NOMO-1 treated with dmso at 0.1 percent for 144 hours (cell line): ENCODE measurements at regions not wholly inside any gene's neighbourhood (a gene's known extent, or its start where the extent isn't known, plus 50 kb on each side); places are given as distances from the start of the nearest gene placed in this dataset.

Experiments used
- DNase-seq: peaks from one replicate; lab custom pipeline; 2025; ENCODE audit not compliant: unreplicated experiment; lab: John Stamatoyannopoulos, UW

DNA sequence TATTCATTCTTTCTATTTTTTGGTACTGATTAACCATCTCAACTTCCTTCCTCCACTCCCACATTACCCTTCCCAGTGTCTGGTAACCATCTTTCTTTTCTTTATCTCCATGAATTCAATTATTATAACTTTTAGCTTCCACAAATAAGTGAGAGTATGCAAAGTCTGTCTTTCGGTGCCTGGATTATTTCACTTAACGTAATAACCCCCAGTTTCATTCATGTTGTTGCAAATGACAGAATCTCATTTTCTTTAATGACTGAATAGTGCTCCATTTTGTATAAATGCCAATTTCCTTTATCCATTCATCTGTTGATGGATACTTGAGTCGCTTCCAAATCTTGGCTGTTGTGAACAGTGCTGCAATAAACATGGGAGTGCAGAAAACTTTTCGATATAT, 940.4 kb downstream of the GLUD2 start:
- no peak for DNase-seq

- no peak for DNase-seq
These were observed 956.7 kb downstream of the GLUD2 start for GRCh38 chrX:122004127-122004526.

- no peak for DNase-seq
These were observed 979.3 kb downstream of the GLUD2 start for GRCh38 chrX:122026665-122027064.

- no peak for DNase-seq
These were observed 998.8 kb downstream of the GLUD2 start for GRCh38 chrX:122046226-122046625.

DNA sequence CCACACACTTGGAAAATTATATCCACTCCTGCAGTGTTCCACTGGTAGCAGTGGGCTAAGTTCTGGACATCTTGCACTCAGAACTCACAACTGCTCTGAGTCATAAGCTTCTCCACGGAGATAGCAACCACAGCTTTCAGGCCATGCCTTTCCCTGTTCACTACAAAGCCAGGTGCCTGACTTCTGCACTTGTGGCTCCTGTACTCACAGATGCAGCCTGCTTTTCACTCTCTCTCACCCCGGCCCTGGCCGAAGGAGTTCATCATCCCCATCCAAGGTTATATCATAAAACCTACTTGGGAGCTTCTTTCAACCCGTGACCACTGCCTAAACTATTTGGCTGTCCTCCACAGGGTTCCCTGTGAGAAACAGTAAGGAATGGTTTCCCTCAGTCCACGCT, 999.4 kb downstream of the GLUD2 start:
- no peak for DNase-seq

DNA sequence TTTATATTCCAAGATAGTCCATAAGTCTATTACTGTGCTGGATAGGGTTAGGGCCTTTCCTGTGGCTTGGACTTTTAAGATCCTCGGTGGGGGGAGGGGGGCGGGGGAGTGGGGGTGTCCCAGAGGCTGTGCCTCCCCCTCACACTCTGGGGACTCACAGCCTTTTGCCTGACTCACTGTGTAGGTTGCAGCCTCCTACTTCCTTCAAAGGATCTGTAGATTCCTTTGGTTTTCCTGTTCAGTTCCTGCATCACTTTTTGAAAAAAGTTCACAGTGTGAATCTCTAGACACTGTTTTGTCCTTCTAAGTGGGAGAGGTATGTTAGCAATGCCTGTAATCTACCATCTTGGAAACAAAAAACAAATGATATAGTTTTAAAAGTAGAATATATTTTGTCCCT, 999.9 kb downstream of the GLUD2 start:
- DNase-seq = no peak

DNA sequence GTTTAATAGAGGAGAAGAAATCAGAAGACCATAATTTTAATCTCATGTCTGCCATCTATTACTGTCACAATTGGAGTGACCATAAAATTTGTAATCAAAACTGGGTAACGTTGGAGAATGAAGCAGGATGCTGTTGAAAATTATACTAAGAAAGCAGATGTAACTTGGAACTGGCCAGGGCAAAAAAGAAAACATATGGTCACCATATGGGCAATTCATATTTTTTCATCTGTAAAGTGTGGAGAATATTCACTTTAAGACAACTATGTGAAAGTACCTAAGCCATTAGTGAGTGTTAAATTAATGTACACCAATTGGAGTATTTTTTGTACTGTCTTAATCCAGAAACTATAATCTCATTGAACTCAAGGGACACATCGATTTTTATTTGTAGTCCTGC, 1008.0 kb downstream of the GLUD2 start:
- no peak for DNase-seq

- no peak for DNase-seq
These were observed 1008.7 kb downstream of the GLUD2 start for GRCh38 chrX:122055979-122056715.

DNA sequence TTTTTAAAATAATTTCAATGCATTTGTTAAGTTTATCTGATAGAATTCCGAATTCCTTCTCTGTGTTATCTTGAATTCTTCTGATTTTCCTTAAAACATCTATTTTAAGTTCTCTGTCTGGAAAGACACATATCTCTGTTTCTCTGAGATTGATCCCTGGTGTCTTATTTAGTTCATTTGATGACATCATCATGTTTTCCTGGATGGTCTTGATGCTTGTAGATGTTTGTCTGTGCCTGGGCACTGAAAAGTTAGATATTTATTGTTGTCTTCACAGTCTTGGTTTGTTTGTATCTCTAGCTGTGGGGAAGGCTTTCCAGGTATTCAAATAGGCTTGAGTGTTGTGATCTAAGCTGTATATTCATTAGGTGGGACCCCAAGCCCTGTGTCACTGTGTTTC, 1028.8 kb downstream of the GLUD2 start:
- DNase-seq = no peak

- DNase-seq = no peak
These were observed 1030.7 kb downstream of the GLUD2 start for GRCh38 chrX:122078079-122078478.

DNA sequence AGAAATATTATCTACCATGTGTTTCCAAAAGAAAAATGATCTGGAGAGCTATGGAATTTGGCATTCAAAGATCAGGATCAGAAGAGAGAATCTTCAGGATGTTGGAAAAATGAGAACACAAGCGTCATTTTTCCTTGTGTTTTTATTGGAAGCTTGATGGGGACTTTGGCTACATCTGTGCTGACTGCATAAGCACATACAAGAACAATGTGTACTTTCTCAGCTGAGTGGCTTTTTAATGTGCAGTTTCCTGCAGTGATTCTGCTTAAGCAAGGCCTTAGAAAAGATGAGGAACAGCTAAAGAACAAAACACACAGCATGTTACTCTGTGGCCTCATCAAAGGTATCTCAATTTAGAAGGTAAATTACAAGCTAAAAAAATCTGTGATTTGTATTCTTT, 1039.9 kb downstream of the GLUD2 start:
- no peak for DNase-seq

DNA sequence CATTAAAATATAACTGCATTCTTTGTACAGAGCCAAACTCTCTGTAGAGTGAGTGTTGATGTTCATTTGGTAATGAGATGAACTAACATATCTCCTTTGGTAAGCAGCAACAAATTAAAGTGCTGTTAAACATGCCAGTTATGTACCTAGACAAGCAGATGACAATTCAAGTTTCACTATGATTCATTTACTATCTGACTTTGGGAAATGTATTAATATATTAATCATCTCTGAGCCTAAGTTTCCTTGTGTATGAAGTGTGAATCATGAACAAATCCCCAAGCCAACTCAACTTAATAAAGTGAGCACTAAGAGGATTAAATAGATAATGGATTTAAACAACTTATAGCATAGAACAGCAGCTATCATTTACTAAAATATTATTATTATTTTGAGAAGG, 1044.2 kb downstream of the GLUD2 start:
- no peak for DNase-seq

DNA sequence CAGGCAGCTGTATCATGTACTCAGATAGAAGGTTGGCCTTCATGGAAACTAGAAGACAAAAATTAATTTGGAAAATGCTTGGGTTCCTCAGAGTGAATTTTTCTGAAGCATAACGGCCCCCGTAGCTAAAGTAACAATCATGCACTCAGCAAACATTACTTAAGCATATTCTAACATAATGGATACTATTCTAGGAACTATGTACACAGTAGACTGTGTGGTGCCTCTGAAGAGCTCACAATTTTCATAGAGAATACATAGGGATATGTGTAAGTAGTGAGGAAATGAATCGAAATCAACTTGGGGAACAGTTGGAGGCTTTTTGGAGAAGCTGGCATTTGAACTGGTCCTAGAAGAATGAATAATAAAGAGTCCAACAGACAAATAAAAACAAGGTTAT, 1045.0 kb downstream of the GLUD2 start:
- no peak for DNase-seq

- no peak for DNase-seq
These were observed 1045.6 kb downstream of the GLUD2 start for GRCh38 chrX:122092978-122093377.

DNA sequence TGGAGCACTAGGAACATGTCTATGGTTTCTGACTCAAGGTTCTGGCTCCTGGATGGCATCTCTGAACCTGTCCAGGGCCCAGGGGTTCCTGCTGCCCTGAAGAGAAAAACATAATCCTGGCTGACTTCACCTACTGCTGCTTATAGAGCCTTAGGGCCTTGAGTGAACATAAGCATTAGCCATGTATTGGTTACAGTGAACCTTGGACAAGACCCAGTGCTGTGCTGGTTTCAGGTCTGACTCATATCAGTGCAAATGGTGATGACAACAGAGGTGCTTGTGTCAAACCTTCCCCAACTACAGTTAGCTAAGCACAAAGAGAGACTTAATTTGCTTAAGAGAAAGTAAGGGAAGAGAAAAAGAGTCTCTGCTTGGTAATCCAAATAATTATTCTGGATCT, 1047.2 kb downstream of the GLUD2 start:
- DNase-seq = no peak

GRCh38 chrX:122113376-122113775, 1066.0 kb downstream of the GLUD2 start:
- DNase-seq = no peak

- DNase-seq = no peak
These were observed 1066.5 kb downstream of the GLUD2 start for GRCh38 chrX:122113896-122114295.

DNA sequence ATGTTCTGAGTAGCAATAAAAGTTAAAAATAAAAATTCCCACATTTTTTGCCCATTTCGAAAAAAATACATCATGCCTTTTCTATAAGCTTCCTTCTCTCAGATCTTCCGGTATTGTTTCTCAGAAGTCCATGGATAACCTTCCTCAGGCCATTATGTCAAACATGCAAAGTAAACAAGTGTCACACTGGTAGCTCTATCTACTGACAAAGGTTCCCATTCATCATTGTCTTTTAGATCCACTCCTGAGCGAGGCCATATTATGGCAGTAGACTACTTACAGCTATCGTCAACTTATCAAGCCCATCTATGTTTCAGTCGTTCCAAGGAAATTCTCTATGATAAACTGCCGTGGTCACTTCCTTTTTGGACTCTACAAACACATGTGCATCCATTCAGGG, 1068.2 kb downstream of the GLUD2 start:
- no peak for DNase-seq

DNA sequence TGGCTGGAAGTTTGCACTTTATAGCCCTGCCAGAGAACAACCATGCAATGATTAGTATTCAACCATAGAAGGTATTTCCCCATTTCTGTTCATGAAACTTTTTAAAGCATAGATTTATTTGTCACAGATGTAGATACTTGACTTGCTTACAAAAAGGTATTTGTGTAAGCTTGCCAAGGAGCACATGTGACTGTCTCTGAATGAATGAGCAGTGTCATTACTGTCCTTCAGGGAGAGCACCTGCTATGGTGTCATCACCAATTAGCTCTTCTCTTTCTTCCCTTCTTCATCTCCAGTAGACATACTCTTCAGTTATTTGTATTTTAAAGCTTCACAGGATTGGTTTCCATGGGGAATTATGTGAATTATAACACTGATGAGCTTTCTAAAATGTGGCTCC, 1064.7 kb upstream of the GRIA3 start:
- no peak for DNase-seq

GRCh38 chrX:122122274-122122673, 1061.8 kb upstream of the GRIA3 start:
- DNase-seq = no peak

GRCh38 chrX:122133478-122133877, 1050.6 kb upstream of the GRIA3 start:
- peak; percentile 7 for DNase-seq

- DNase-seq = no peak
These were observed 1049.8 kb upstream of the GRIA3 start for GRCh38 chrX:122134291-122134690.

DNA sequence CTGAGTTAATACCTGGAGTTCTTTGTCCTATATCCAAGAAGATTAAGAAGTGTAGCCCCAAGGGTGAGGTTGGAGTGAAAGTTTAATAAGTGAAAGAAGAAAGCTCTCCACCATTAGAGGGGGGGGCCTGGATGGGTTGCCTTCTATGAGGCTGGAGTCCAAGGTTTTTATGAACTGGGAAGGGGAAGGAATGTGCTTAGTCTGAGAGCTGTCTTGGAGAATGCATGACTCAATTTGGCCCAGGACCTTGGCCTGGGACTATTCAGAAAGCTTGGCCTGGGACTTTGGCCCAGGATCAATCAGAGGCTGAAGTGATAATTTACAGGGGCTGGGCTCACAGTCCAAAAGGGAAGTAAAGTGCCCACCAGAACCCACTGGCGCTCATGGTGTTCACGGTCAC, 1049.0 kb upstream of the GRIA3 start:
- DNase-seq = no peak
